Pancreas (tissue), 10 donors: ENCODE measurements at regions not wholly inside any gene's neighbourhood (a gene's known extent, or its start where the extent isn't known, plus 50 kb on each side); places are given as distances from the start of the nearest gene placed in this dataset.

Source experiments
- ATAC-seq, 4 donors: fragments of 200-7000 bp; cut with Tn5 transposase; one replicate each; pipeline versions ENCODE4 v1.8.0 to v1.9.1; 2020; ENCODE audit warnings: mild to moderate bottlenecking in 4 of 4, moderate library complexity in 4 of 4
- DNase-seq, 6 donors: peaks; one replicate each; pipeline ENCODE4 v3.0.0-alpha.2; 2020
- FAIRE-seq: peaks from 2 replicates; lab custom pipeline; 2012; peaks lifted over from hg19 to GRCh38; lab: Jason Lieb, UNC
- H3K27ac ChIP-seq, 4 donors: fragments of 200-600 bp; sonication (generic); 1 replicate in 3 of 4; 2 replicates in 1 of 4; pipeline versions ENCODE4 v1.5.0 to v1.8.0; 2020
- H3K27me3 ChIP-seq, 4 donors: fragments of 200-600 bp; one replicate each; pipeline ENCODE4 v1.8.0; 2021
- H3K36me3 ChIP-seq, 3 donors: fragments of 200-600 bp; sonication (generic) in 1 of 3; one replicate each; pipeline versions ENCODE4 v1.5.0 to v1.8.0; 2020 to 2021
- H3K4me1 ChIP-seq, 3 donors: fragments of 200-600 bp; one replicate each; pipeline ENCODE4 v1.8.0; 2021
- H3K4me3 ChIP-seq, 4 donors: fragments of 200-600 bp; sonication (generic) in 2 of 4; one replicate each; pipeline versions ENCODE4 v1.5.0 to v1.8.0; 2020 to 2021
- H3K9me3 ChIP-seq, 4 donors: fragments of 200-600 bp; one replicate each; pipeline ENCODE4 v1.8.0; 2021
- WGBS, 2 donors: extraction: QIAGEN DNeasy Blood & Tissue Kit; methylation state at CpG; one replicate each; pipeline ENCODE4 v1.1.7; 2013; 5-methylcytosine and 5-hydroxymethylcytosine counted together
- intact Hi-C, 3 donors: fragments of 100-400 bp; cut with DNase I; formaldehyde crosslinking; loops; one replicate each; pipeline versions ENCODE4 v1.11.1 to v1.14.2; 2022
- TF ChIP-seq, protein P1 (sequence below), 4 donors: fragments of 200-600 bp; sonication (generic) in 3 of 4; IDR thresholded peaks; one replicate each; pipeline versions ENCODE4 v1.5.0 to v1.8.0; 2021; ENCODE audit warnings: antibody characterized with exemption in 4 of 4
- donor health status: healthy with polysubstance abuse.
- donor health status: DM: no; HTN: no; CAD: no; lungs with moderate emphysema.
- donor health status: DM: no; HTN: no; CAD: no.
- donor health status: control.
- donor health status: control.
- donor health status: Bipolar disorder and iron deficiency.
- donor health status: DM: yes; HTN: yes; CAD: no.
- donor health status: DM: no; HTN: no; CAD: no.
- donor health status: DM: no; HTN: no; CAD: no.
- donor health status: DM: yes; HTN: yes; CAD: no.

DNA sequence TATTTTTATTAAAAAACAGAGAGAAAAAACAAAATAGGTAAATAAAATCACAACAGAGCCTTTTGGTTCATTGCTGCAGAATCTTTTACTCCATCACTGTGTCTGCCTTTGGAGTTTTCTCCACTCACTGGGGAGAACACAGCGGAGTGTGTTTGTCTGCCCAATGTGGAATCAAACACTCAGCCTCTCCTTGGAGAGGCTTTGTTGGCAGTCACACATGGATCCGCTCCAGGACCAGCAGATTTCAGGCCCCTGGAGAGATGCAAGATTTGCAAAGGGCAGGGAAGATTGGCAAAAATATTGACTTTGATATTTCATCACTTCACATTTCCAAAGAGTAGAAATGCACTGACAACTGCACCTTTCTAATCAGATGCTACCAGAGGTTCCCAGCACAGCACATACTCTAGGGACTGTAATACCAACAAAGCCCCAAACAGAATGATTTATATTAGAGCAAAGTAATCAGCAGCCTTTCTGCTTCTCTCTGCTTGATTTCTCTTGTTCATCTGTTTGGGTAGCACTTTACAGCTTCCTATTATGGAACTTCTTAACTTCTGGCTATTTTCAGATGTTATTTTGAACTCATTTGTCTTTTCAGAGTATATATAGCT is 1898.8 kb upstream of the PIK3C3 start:
- 68 to 83% methylated on average over 2 of the region's 2 CpGs for WGBS, 2 donors
- intact Hi-C loops, result no loop called here

DNA sequence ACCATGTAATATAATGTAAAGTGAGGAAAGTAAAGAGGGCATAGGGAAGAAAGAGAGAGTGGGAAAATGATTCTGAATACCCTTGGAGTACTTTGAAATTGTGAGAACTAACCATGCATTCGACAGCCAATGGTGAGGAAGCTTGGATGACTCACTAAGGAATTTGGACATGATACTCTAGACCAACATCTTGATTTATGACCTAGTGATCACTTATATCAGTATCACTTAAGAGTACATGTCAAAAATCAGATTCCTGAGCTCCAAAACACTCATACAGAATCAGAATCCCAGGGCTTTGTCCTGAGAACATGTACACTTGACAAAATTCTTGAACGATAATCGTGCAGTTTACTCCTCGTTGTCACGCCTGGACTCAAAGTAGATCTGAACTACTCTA is 1899.8 kb upstream of the PIK3C3 start:
- no peak overlapping the region for H3K27ac ChIP-seq
- no peak overlapping the region for H3K4me3 ChIP-seq
- no peaks in the 10 kb centered on the region for H3K27me3 ChIP-seq
- FAIRE-seq (no peak), DNase-seq (no peak), ATAC-seq (no peak)
- TF ChIP-seq, protein P1, sequence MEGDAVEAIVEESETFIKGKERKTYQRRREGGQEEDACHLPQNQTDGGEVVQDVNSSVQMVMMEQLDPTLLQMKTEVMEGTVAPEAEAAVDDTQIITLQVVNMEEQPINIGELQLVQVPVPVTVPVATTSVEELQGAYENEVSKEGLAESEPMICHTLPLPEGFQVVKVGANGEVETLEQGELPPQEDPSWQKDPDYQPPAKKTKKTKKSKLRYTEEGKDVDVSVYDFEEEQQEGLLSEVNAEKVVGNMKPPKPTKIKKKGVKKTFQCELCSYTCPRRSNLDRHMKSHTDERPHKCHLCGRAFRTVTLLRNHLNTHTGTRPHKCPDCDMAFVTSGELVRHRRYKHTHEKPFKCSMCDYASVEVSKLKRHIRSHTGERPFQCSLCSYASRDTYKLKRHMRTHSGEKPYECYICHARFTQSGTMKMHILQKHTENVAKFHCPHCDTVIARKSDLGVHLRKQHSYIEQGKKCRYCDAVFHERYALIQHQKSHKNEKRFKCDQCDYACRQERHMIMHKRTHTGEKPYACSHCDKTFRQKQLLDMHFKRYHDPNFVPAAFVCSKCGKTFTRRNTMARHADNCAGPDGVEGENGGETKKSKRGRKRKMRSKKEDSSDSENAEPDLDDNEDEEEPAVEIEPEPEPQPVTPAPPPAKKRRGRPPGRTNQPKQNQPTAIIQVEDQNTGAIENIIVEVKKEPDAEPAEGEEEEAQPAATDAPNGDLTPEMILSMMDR (IDR thresholded peaks at IDR 0.05), result no peak
- no peaks in the 10 kb centered on the region for H3K36me3 ChIP-seq
- H3K9me3 ChIP-seq, result no peaks in the 10 kb centered on the region
- H3K4me1 ChIP-seq, result no peaks in the 10 kb centered on the region
- 64 to 84% methylated on average over 5 of the region's 5 CpGs for WGBS, 2 donors
- intact Hi-C loops, result no loop called here

More for the DNA sequence above, 1898.8 kb upstream of the PIK3C3 start:
- no peaks in the 10 kb centered on the region for H3K9me3 ChIP-seq
- TF ChIP-seq, protein P1 (IDR thresholded peaks at IDR 0.05), result no peak
- H3K36me3 ChIP-seq, result no peaks in the 10 kb centered on the region
- no peaks in the 10 kb centered on the region for H3K4me1 ChIP-seq
- H3K27ac ChIP-seq, result no peak overlapping the region
- H3K27me3 ChIP-seq, result no peaks in the 10 kb centered on the region
- no peak overlapping the region for H3K4me3 ChIP-seq
- ATAC-seq (peak in 2 of 4 donors; percentile 24 to 46), DNase-seq (no peak), FAIRE-seq (no peak)

DNA sequence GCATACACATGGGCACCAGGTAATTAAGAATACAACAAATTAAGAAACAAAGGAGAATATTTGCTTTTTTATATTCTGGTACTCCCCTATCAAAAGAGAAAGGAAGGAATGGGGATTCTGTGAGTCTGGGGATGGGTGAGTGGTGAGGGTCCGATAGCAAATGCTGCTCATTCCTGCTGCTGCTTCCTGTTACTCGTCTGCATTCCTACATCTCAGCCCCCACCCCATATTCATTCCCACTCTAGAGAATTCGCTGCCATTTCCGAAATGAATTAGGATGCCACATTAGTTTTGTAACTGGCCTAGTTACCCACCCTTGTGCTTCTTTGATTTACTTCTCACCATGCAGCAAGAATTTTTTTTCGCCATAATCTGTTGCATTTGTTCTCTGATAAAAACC is 1905.3 kb upstream of the PIK3C3 start:
- intact Hi-C loops, result no loop called here
- DNase-seq, result no peak
- Histone ChIP-seq H3K36me3 (no peaks in the 10 kb centered on the region), H3K4me3 (no peak overlapping the region), H3K9me3 (no peaks in the 10 kb centered on the region), H3K27ac (no peak overlapping the region), H3K27me3 (no peaks in the 10 kb centered on the region), H3K4me1 (no peaks in the 10 kb centered on the region)
- no peak for FAIRE-seq
- ATAC-seq, result no peak
- 41 to 45% methylated on average over 5 of the region's 5 CpGs for WGBS, 2 donors
- TF ChIP-seq, protein P1 (IDR thresholded peaks at IDR 0.05), result no peak

DNA sequence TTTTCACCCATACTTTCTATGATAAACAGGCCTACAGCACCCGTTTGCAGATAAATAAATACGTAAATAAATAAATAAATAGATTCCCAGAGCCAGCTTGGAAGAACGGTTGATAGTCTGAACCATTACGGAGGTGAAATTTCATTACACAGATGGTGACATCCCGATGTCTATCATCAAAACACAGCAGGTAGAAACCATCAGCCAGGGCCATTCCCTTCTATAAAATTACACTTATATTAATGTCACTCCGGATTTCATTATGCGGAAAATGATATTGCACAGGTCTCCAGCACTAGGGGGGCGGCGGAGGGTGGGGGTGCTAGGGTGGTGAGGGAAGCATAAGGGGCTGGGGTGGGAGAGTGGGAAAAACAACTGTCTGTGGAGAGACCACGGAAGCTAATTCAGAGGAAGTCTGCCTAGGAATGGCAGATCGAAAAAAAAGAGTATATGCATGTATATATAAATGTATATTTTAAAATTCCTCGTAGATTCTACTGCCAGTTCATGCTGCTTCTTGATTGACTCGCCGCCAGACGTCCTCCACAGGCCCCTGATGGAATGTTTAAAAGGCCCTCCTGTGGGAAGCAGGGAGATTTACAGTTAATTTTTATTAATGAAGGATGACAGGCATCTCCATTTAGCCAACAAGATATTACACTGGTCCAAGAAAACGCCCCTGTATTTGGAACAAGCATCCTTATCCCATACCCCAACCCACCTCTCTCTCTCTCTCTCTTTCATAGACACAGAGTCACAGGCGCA is 1906.0 kb upstream of the PIK3C3 start:
- Histone ChIP-seq H3K4me1 (no peaks in the 10 kb centered on the region), H3K36me3 (no peaks in the 10 kb centered on the region), H3K27me3 (no peaks in the 10 kb centered on the region), H3K9me3 (no peaks in the 10 kb centered on the region), H3K4me3 (no peak overlapping the region), H3K27ac (no peak overlapping the region)
- intact Hi-C loops, result no loop called here
- ATAC-seq (no peak), DNase-seq (no peak), FAIRE-seq (no peak)
- 66 to 73% methylated on average over 17 of the region's 17 CpGs for WGBS, 2 donors
- TF ChIP-seq, protein P1 (IDR thresholded peaks at IDR 0.05), result no peak

DNA sequence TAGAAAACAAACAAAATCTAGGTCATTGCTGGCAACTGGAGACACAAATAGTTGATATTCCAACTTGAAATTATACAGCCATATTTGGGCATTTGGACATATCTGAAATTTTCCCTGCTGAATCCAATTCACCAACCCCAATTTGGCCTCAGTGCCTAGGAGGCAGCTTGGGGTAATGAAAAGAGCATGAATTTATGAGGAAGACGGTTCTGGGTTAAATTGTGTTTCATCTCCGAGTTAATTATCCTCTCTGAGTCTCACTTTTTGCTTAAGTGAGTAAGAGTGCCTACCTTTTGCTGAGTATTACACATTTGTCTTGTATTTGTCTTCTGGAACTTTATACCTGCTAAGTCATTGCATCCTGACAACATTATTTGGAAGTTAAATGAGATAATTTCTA is 1906.8 kb upstream of the PIK3C3 start:
- 74 to 76% methylated on average over 2 of the region's 2 CpGs for WGBS, 2 donors

More for the DNA sequence above, 1906.8 kb upstream of the PIK3C3 start:
- intact Hi-C loops, result no loop called here
- ATAC-seq (no peak), FAIRE-seq (no peak), DNase-seq (no peak)
- no peaks in the 10 kb centered on the region for H3K4me1 ChIP-seq
- TF ChIP-seq, protein P1 (IDR thresholded peaks at IDR 0.05), result no peak
- no peaks in the 10 kb centered on the region for H3K36me3 ChIP-seq
- H3K27ac ChIP-seq, result no peak overlapping the region
- H3K9me3 ChIP-seq, result no peaks in the 10 kb centered on the region
- no peaks in the 10 kb centered on the region for H3K27me3 ChIP-seq
- H3K4me3 ChIP-seq, result no peak overlapping the region
